ENCODE measurements at regions not wholly inside any gene's neighbourhood (a gene's known extent, or its start where the extent isn't known, plus 50 kb on each side); places are given as distances from the start of the nearest gene placed in this dataset.
"Not testable (repeated sequence)": the region's sequence is repeated elsewhere in the genome, so short reads cannot be mapped to it uniquely, and the experiment has no call there.

- H3K4me3 ChIP-seq, result no peak overlapping the region
- H3K27ac ChIP-seq, result no peak overlapping the region
- no peaks in the 10 kb centered on the region for H3K36me3 ChIP-seq
- no peak for TF ChIP-seq CTCF (IDR thresholded peaks at IDR 0.05)
- no peak for TF ChIP-seq POLR2A (IDR thresholded peaks at IDR 0.05)
- no peaks in the 10 kb centered on the region for H3K9me3 ChIP-seq
- H3K4me1 ChIP-seq, result no peaks in the 10 kb centered on the region
- H3K27me3 ChIP-seq, result no peaks in the 10 kb centered on the region
- no peak for DNase-seq
Observed at GRCh38 chr5:18397891-18398290, 763.6 kb downstream of the TAF11L14 start.

- DNase-seq, H3K9me3 ChIP-seq, H3K36me3 ChIP-seq: not testable (repeated sequence)
Observed at GRCh38 chr5:18399461-18400327, 765.4 kb downstream of the TAF11L14 start.

GRCh38 chr5:18403141-18403540, 768.9 kb downstream of the TAF11L14 start:
- no peaks in the 10 kb centered on the region for H3K9me3 ChIP-seq
- no peaks in the 10 kb centered on the region for H3K36me3 ChIP-seq
- H3K4me3 ChIP-seq, result no peak overlapping the region

More at GRCh38 chr5:18399461-18400327, 765.4 kb downstream of the TAF11L14 start:
- not testable (repeated sequence) for H3K27me3 ChIP-seq, H3K4me3 ChIP-seq, H3K4me1 ChIP-seq, H3K27ac ChIP-seq

GRCh38 chr5:18403941-18404438, 769.7 kb downstream of the TAF11L14 start:
- no peaks in the 10 kb centered on the region for H3K36me3 ChIP-seq
- H3K4me3 ChIP-seq, result no peak overlapping the region
- no peaks in the 10 kb centered on the region for H3K27me3 ChIP-seq
- H3K27ac ChIP-seq, result no peak overlapping the region
- TF ChIP-seq POLR2A (IDR thresholded peaks at IDR 0.05) (no peak), CTCF (IDR thresholded peaks at IDR 0.05) (no peak)
- no peaks in the 10 kb centered on the region for H3K4me1 ChIP-seq
- DNase-seq, result no peak
- no peaks in the 10 kb centered on the region for H3K9me3 ChIP-seq

More at GRCh38 chr5:18403141-18403540, 768.9 kb downstream of the TAF11L14 start:
- H3K27ac ChIP-seq, result no peak overlapping the region
- DNase-seq, result no peak
- TF ChIP-seq CTCF (IDR thresholded peaks at IDR 0.05) (no peak), POLR2A (IDR thresholded peaks at IDR 0.05) (no peak)
- H3K4me1 ChIP-seq, result no peaks in the 10 kb centered on the region
- H3K27me3 ChIP-seq, result no peaks in the 10 kb centered on the region

GRCh38 chr5:18420711-18421110, 786.5 kb downstream of the TAF11L14 start:
- H3K36me3 ChIP-seq, result no peaks in the 10 kb centered on the region
- H3K4me1 ChIP-seq, result no peaks in the 10 kb centered on the region
- TF ChIP-seq POLR2A (IDR thresholded peaks at IDR 0.05), result no peak
- TF ChIP-seq CTCF (IDR thresholded peaks at IDR 0.05), result no peak
- no peaks in the 10 kb centered on the region for H3K27me3 ChIP-seq
- DNase-seq, result no peak
- H3K4me3 ChIP-seq, result no peak overlapping the region
- H3K27ac ChIP-seq, result no peak overlapping the region
- H3K9me3 ChIP-seq, result no peaks in the 10 kb centered on the region

GRCh38 chr5:18433336-18433735, 799.1 kb downstream of the TAF11L14 start:
- H3K4me3 ChIP-seq, result no peak overlapping the region
- no peak for TF ChIP-seq POLR2A (IDR thresholded peaks at IDR 0.05)
- no peak for TF ChIP-seq CTCF (IDR thresholded peaks at IDR 0.05)

More at GRCh38 chr5:18433336-18433735, 799.1 kb downstream of the TAF11L14 start:
- Histone ChIP-seq H3K27ac (no peak overlapping the region), H3K4me1 (no peaks in the 10 kb centered on the region), H3K9me3 (no peaks in the 10 kb centered on the region), H3K36me3 (no peaks in the 10 kb centered on the region), H3K27me3 (no peaks in the 10 kb centered on the region)
- no peak for DNase-seq

Data from Peyer's patch (tissue), 4 donors.